ENCODE measurements at regions not wholly inside any gene's neighbourhood (a gene's known extent, or its start where the extent isn't known, plus 50 kb on each side); places are given as distances from the start of the nearest gene placed in this dataset.

GRCh38 chr4:1469043-1469442, 62.8 kb upstream of the NKX1-1 start:
- ChIA-PET CTCF (ENCODE audit: low intra/inter-chr PET ratio) (no interaction called here), POLR2A (interaction anchor here (0.6 kb wide), 1 partner anchor 188 kb away, joined by 3 read pairs; no protein-coding TSS in a partner anchor)
- Histone ChIP-seq H3K27me3 (ENCODE audit: control insufficient read depth in 2 of 2, insufficient read depth in 2 of 2, low read length in 2 of 2) (peaks cover 8 to 28% of the 10 kb centered on the region in 2 experiments; a peak in 4 of 5 replicates), H3K9me1 (ENCODE audit: control insufficient read depth, insufficient read depth, low read length) (no peaks in the 10 kb centered on the region), H2AFZ (ENCODE audit: low read depth, low read length) (no peak overlapping the region), H3K27ac (ENCODE audit: extremely low read depth, low read depth, low read length) (no peak overlapping the region), H3K4me2 (ENCODE audit: insufficient read depth, low read length) (no peak overlapping the region), H3K79me2 (ENCODE audit: control insufficient read depth, insufficient read depth, low read length) (no peaks in the 10 kb centered on the region), H3K9me3 (replicated peaks; ENCODE audit: control insufficient read depth, insufficient read depth, low read depth, low read length) (no peaks in the 10 kb centered on the region; the same call in 1 of the 2 replicates), H3K36me3 (ENCODE audit: control insufficient read depth, insufficient read depth, low read length) (no peaks in the 10 kb centered on the region), H3K4me1 (replicated peaks in 1 of 2; ENCODE audit: control insufficient read depth in 2 of 2, insufficient read depth in 2 of 2, low read length in 2 of 2) (peaks cover 0 to 33% of the 10 kb centered on the region in 2 experiments; a peak in 2 of 5 replicates), H4K20me1 (replicated peaks; ENCODE audit: control insufficient read depth, insufficient read depth, low read length) (no peaks in the 10 kb centered on the region; the same call in 1 of the 2 replicates), H3K4me3 (no peak overlapping the region), H3K9ac (ENCODE audit: insufficient read depth in 1 of 2, low read depth in 2 of 2, low read length in 2 of 2) (no peak overlapping the region)
- in situ Hi-C loops (cut with MboI) = no loop called here
- intact Hi-C loops (cut with micrococcal nuclease) = no loop called here
- FAIRE-seq (no peak), DNase-seq (ENCODE audit: extremely low read depth in 1 of 4, low spot score in 3 of 4) (no peak), ATAC-seq (no peak)
- WGBS (ENCODE audit: insufficient coverage, low coverage, missing lambda C conversion rate) = 34% methylated on average over 6 of the region's 6 CpGs
- BruUV-seq (replicated peaks) = no TSS peak
- TF ChIP-seq TARDBP (IDR thresholded peaks at IDR 0.05) (no peak), ARHGAP35 (IDR thresholded peaks at IDR 0.05; ENCODE audit: partially characterized antibody) (no peak), ZNF75A (CRISPR knock-in tag; IDR thresholded peaks at IDR 0.05) (no peak), ZBTB43 (CRISPR knock-in tag; IDR thresholded peaks at IDR 0.05) (no peak), POLR2B (IDR thresholded peaks at IDR 0.05; ENCODE audit: low read depth, partially characterized antibody) (no peak), GMEB1 (CRISPR knock-in tag; IDR thresholded peaks at IDR 0.05) (no peak), ZNF212 (CRISPR knock-in tag; IDR thresholded peaks at IDR 0.05) (no peak), RREB1 (CRISPR knock-in tag; IDR thresholded peaks at IDR 0.05) (no peak), RFX5 (IDR thresholded peaks at IDR 0.05; ENCODE audit: low read depth, low read length) (no peak), LARP7 (IDR thresholded peaks at IDR 0.05) (no peak)

All from K562 (cell line).